ENCODE measurements at regions not wholly inside any gene's neighbourhood (a gene's known extent, or its start where the extent isn't known, plus 50 kb on each side); places are given as distances from the start of the nearest gene placed in this dataset.

DNA sequence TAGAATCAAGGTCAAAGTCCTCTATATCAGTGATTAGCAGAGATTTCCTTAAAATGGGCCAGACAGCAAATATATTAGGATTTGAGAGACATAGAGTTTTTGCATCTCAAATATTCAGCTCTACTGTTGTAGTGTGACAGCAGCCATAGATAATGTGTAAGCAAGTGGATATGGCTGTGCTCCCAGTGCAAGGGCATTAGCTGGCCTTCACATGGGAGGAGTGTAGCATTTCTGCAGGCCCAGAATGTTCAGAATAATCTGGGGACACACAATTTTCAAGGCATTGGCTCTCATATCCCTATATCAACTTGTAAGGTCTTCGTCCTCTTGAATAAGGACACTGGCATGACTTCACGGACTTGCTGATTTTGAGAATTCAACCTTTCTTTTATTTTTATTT lies 402.3 kb upstream of the ADAMTS5 start:
- no peak overlapping the region for H3K4me3 ChIP-seq
- peaks cover 0 to 39% (median 17%) of the 10 kb centered on the region in 5 donors for H3K4me1 ChIP-seq (ENCODE audit: control insufficient read depth in 5 of 5, insufficient read depth in 5 of 5, low read length in 5 of 5)
- no peak overlapping the region for H3K9ac ChIP-seq (ENCODE audit: insufficient read depth in 1 of 2, low read length in 2 of 2)
- ATAC-seq (ENCODE audit: insufficient read depth, low FRiP score) (no peak), DNase-seq (no peak)
- no peaks in the 10 kb centered on the region for H3K27me3 ChIP-seq (ENCODE audit: control insufficient read depth in 3 of 3, insufficient read depth in 3 of 3, low read length in 2 of 3)
- no peak for TF ChIP-seq CTCF (IDR thresholded peaks at IDR 0.05; ENCODE audit: control extremely low read depth, extremely low read depth)
- 94 to 95% methylated on average over 2 of the region's 2 CpGs for WGBS, 2 donors
- H3K27ac ChIP-seq (ENCODE audit: low read depth in 1 of 2, low read length in 1 of 2): no peak overlapping the region
- H3K36me3 ChIP-seq (ENCODE audit: control insufficient read depth in 4 of 4, insufficient read depth in 4 of 4, low read length in 4 of 4): no peaks in the 10 kb centered on the region
- H3K9me3 ChIP-seq (ENCODE audit: control insufficient read depth in 4 of 4, insufficient read depth in 3 of 4, low read length in 3 of 4): peaks cover 0 to 2% (median 0%) of the 10 kb centered on the region in 4 donors

DNA sequence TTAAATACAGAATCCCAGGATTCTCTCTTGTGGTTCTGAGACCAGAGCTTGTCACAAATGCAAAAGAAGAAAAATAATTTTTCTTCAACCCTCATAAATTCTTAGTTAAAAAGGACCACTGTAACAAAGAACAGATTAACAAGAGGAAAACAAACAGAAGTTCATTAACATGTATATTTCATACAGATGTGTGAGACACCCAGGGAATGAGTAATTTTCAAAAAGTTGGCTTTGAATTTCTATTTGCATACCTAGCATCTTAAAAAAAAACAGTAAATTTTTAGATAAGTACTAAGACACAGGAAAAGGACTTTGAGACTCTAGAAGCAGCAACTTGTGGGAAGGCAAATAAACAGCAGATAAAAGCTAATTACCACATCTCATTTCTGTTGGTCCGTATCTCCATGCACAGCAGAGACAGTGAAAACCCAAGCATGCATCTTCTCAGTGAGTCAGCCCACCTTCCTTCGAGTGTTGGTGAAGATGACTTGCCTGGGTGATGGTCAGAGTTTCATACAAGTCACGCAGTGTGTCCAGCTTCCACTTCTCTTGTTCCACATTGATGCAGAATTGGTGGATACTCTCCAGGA lies 399.9 kb upstream of the ADAMTS5 start:
- Histone ChIP-seq H3K4me3 (no peak overlapping the region), H3K27me3 (ENCODE audit: control insufficient read depth in 3 of 3, insufficient read depth in 3 of 3, low read length in 2 of 3) (no peaks in the 10 kb centered on the region), H3K27ac (ENCODE audit: low read depth in 1 of 2, low read length in 1 of 2) (no peak overlapping the region), H3K9ac (ENCODE audit: insufficient read depth in 1 of 2, low read length in 2 of 2) (no peak overlapping the region), H3K36me3 (ENCODE audit: control insufficient read depth in 4 of 4, insufficient read depth in 4 of 4, low read length in 4 of 4) (no peaks in the 10 kb centered on the region), H3K9me3 (ENCODE audit: control insufficient read depth in 4 of 4, insufficient read depth in 3 of 4, low read length in 3 of 4) (peaks cover 0 to 2% (median 0%) of the 10 kb centered on the region in 4 donors), H3K4me1 (ENCODE audit: control insufficient read depth in 5 of 5, insufficient read depth in 5 of 5, low read length in 5 of 5) (peaks cover 0 to 24% (median 8%) of the 10 kb centered on the region in 5 donors)
- no peak for TF ChIP-seq CTCF (IDR thresholded peaks at IDR 0.05; ENCODE audit: control extremely low read depth, extremely low read depth)
- DNase-seq (no peak), ATAC-seq (ENCODE audit: insufficient read depth, low FRiP score) (no peak)
- WGBS, 2 donors: 89 to 90% methylated on average over 3 of the region's 3 CpGs

DNA sequence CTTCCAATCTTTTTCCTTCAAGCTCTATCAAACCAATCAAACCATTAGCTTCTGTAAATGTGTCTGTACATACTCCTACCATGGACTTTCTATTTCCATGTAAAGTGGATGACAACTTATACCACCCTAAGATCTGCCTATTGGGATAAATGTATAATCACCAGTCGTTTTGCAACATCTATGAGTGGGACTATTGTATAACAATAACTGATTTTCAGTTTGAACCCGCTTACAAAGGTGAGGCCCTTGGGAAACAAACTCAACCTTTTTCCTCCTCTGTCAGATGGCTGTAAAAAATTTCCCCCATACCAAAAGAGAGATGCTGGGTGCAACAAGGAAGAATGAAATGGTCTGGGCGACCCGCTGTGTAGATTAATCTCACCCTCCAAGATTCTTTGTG lies 399.1 kb upstream of the ADAMTS5 start:
- Histone ChIP-seq H3K27me3 (ENCODE audit: control insufficient read depth in 3 of 3, insufficient read depth in 3 of 3, low read length in 2 of 3) (no peaks in the 10 kb centered on the region), H3K4me1 (ENCODE audit: control insufficient read depth in 5 of 5, insufficient read depth in 5 of 5, low read length in 5 of 5) (peaks cover 0 to 18% (median 8%) of the 10 kb centered on the region in 5 donors), H3K9ac (ENCODE audit: insufficient read depth in 1 of 2, low read length in 2 of 2) (no peak overlapping the region), H3K27ac (ENCODE audit: low read depth in 1 of 2, low read length in 1 of 2) (no peak overlapping the region), H3K9me3 (ENCODE audit: control insufficient read depth in 4 of 4, insufficient read depth in 3 of 4, low read length in 3 of 4) (peaks cover 0 to 2% (median 0%) of the 10 kb centered on the region in 4 donors), H3K36me3 (ENCODE audit: control insufficient read depth in 4 of 4, insufficient read depth in 4 of 4, low read length in 4 of 4) (no peaks in the 10 kb centered on the region), H3K4me3 (no peak overlapping the region)
- ATAC-seq (ENCODE audit: insufficient read depth, low FRiP score): no peak
- no peak for DNase-seq
- TF ChIP-seq CTCF (IDR thresholded peaks at IDR 0.05; ENCODE audit: control extremely low read depth, extremely low read depth): no peak
- 90 to 91% methylated on average over 4 of the region's 4 CpGs for WGBS, 2 donors

DNA sequence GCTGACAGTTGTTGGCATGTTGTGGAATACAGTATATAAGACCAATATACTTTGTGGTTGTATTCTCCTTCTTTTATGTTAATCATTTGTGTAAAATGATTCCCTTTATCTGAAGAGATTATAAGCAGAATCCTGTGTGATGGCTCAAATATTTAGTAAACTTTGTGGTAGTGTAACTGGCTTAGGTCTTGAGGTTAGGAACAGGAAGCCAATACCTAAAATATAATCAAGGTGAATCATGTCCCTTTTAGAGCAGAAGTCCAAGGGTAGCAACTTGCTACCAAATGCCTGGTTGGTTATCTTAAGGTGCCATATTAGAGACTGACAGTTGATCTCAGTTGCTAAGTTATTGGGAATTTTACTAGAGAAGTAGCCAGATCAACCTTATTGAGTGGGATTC lies 398.5 kb upstream of the ADAMTS5 start:
- no peaks in the 10 kb centered on the region for H3K27me3 ChIP-seq (ENCODE audit: control insufficient read depth in 3 of 3, insufficient read depth in 3 of 3, low read length in 2 of 3)
- H3K4me1 ChIP-seq (ENCODE audit: control insufficient read depth in 5 of 5, insufficient read depth in 5 of 5, low read length in 5 of 5): peaks cover 0 to 12% (median 4%) of the 10 kb centered on the region in 5 donors
- no peak overlapping the region for H3K4me3 ChIP-seq
- H3K9ac ChIP-seq (ENCODE audit: insufficient read depth in 1 of 2, low read length in 2 of 2): no peak overlapping the region
- ATAC-seq (ENCODE audit: insufficient read depth, low FRiP score): no peak
- H3K36me3 ChIP-seq (ENCODE audit: control insufficient read depth in 4 of 4, insufficient read depth in 4 of 4, low read length in 4 of 4): no peaks in the 10 kb centered on the region
- no peak overlapping the region for H3K27ac ChIP-seq (ENCODE audit: low read depth in 1 of 2, low read length in 1 of 2)
- TF ChIP-seq CTCF (IDR thresholded peaks at IDR 0.05; ENCODE audit: control extremely low read depth, extremely low read depth): no peak
- no peak for DNase-seq
- peaks cover 0 to 2% (median 0%) of the 10 kb centered on the region in 4 donors for H3K9me3 ChIP-seq (ENCODE audit: control insufficient read depth in 4 of 4, insufficient read depth in 3 of 4, low read length in 3 of 4)

Measured in lung (tissue), 11 donors.